ENCODE measurements at regions not wholly inside any gene's neighbourhood (a gene's known extent, or its start where the extent isn't known, plus 50 kb on each side); places are given as distances from the start of the nearest gene placed in this dataset.

GRCh38 chrX:39691724-39692123 lies 406.0 kb downstream of the BCOR start:
- TF ChIP-seq POLR2A (IDR thresholded peaks at IDR 0.05), result no peak
- TF ChIP-seq CTCF (IDR thresholded peaks at IDR 0.05), result no peak
